OCI-LY1 (cell line): ENCODE measurements at regions not wholly inside any gene's neighbourhood (a gene's known extent, or its start where the extent isn't known, plus 50 kb on each side); places are given as distances from the start of the nearest gene placed in this dataset.
A peak's percentile ranks its signal among the peaks of the same experiment; 100 is the strongest.

Experiments
- H2AFZ ChIP-seq: fragments of 200-600 bp; sonication (generic), shearing (Covaris generic); 2 replicates; pipeline ENCODE4 v1.6.0; 2014; ENCODE audit warnings: antibody characterized with exemption, mild to moderate bottlenecking, low read length
- H3F3A ChIP-seq: fragments of 200-600 bp; sonication (generic), shearing (Covaris generic); 2 replicates; pipeline ENCODE4 v1.6.0; 2014; ENCODE audit warnings: mild to moderate bottlenecking, antibody characterized with exemption, low read length, moderate library complexity; ENCODE audit not compliant: insufficient read depth
- H3K27ac ChIP-seq: fragments of 200-600 bp; sonication (generic); 2 replicates; pipeline ENCODE4 v1.5.1; 2014; ENCODE audit warnings: low read length, mixed run types, mild to moderate bottlenecking, low read depth; ENCODE audit not compliant: poor library complexity, severe bottlenecking
- H3K27me3 ChIP-seq: fragments of 200-600 bp; sonication (generic); 2 replicates; pipeline ENCODE4 v1.6.0; 2014; ENCODE audit warnings: antibody characterized with exemption, mild to moderate bottlenecking, low read length, moderate library complexity; ENCODE audit not compliant: insufficient read depth
- H3K36me3 ChIP-seq: fragments of 200-600 bp; sonication (generic); 2 replicates; pipeline ENCODE4 v1.6.1; 2014; ENCODE audit warnings: mild to moderate bottlenecking, antibody characterized with exemption, low read length, moderate library complexity, mixed read lengths; ENCODE audit not compliant: insufficient read depth
- H3K4me1 ChIP-seq: fragments of 200-600 bp; sonication (generic); 2 replicates; pipeline ENCODE4 v1.5.1; 2014; ENCODE audit warnings: mild to moderate bottlenecking, low read length, moderate library complexity; ENCODE audit not compliant: insufficient read depth, severe bottlenecking
- H3K4me2 ChIP-seq: fragments of 200-600 bp; sonication (generic), shearing (Covaris generic); 2 replicates; pipeline ENCODE4 v1.6.1; 2014; ENCODE audit warnings: low read length
- H3K4me3 ChIP-seq: fragments of 200-600 bp; sonication (generic); 2 replicates; pipeline ENCODE4 v1.5.1; 2014; ENCODE audit warnings: low read length, low read depth, mild to moderate bottlenecking, mixed read lengths; ENCODE audit not compliant: poor library complexity, severe bottlenecking
- H3K79me2 ChIP-seq: fragments of 200-600 bp; shearing (Covaris generic); 2 replicates; pipeline ENCODE4 v1.6.1; 2016; ENCODE audit warnings: mixed run types, low read length, mixed read lengths; ENCODE audit not compliant: insufficient read depth
- H3K9ac ChIP-seq: fragments of 200-600 bp; sonication (generic), shearing (Covaris generic); 2 replicates; pipeline ENCODE4 v1.6.1; 2014; ENCODE audit warnings: mild to moderate bottlenecking, low read length, mixed read lengths
- H3K9me2 ChIP-seq: fragments of 200-600 bp; sonication (generic), shearing (Covaris generic); 2 replicates; pipeline ENCODE4 v1.6.1; 2014; ENCODE audit warnings: low read depth, mild to moderate bottlenecking, low read length, mixed read lengths
- H3K9me3 ChIP-seq: fragments of 200-600 bp; shearing (Covaris generic); 2 replicates; pipeline ENCODE4 v1.6.1; 2014; ENCODE audit warnings: low read length, mixed read lengths
- H4K20me1 ChIP-seq: fragments of 200-600 bp; sonication (generic), shearing (Covaris generic); 2 replicates; pipeline ENCODE4 v1.6.0; 2016; ENCODE audit warnings: mild to moderate bottlenecking, low read length; ENCODE audit not compliant: insufficient read depth
- CTCF ChIP-seq: fragments of 200-600 bp; sonication (generic), shearing (Covaris generic); IDR thresholded peaks from 2 replicates; pipeline ENCODE4 v1.5.1; 2017; ENCODE audit warnings: mild to moderate bottlenecking, antibody characterized with exemption, low read length, moderate library complexity, mixed read lengths
- EZH2 ChIP-seq: fragments of 200-600 bp; sonication (generic), shearing (Covaris generic); IDR thresholded peaks from 2 replicates; pipeline ENCODE4 v1.8.0; 2017; ENCODE audit warnings: borderline replicate concordance, mixed run types, mild to moderate bottlenecking, antibody characterized with exemption, low read length, moderate library complexity, mixed read lengths

GRCh38 chr2:121976926-121977325 lies 221.5 kb downstream of the TSN start:
- Histone ChIP-seq H3F3A (no peaks in the 10 kb centered on the region), H3K36me3 (peaks cover 7% of the 10 kb centered on the region; the same call in 1 of the 2 replicates), H3K9ac (peak overlapping the region; percentile 24; the same call in 1 of the 2 replicates), H3K27ac (peak overlapping the region; percentile 82), H2AFZ (no peak overlapping the region), H4K20me1 (no peaks in the 10 kb centered on the region), H3K4me2 (peak overlapping the region; percentile 18; the same call in 1 of the 2 replicates), H3K79me2 (peaks cover 9% of the 10 kb centered on the region; the same call in 1 of the 2 replicates), H3K9me3 (0 out of 2 replicates have a peak, but pooled peaks cover 4% of the 10 kb centered on the region), H3K9me2 (no peaks in the 10 kb centered on the region), H3K4me3 (no peak overlapping the region), H3K27me3 (no peaks in the 10 kb centered on the region), H3K4me1 (peaks cover 59% of the 10 kb centered on the region)
- TF ChIP-seq EZH2: no peak
- no peak for TF ChIP-seq CTCF

GRCh38 chr2:121977326-121977725 lies 221.9 kb downstream of the TSN start:
- peaks cover 7% of the 10 kb centered on the region; the same call in 1 of the 2 replicates for H3K36me3 ChIP-seq
- peaks cover 9% of the 10 kb centered on the region for H3K79me2 ChIP-seq
- peak overlapping the region; percentile 24; the same call in 1 of the 2 replicates for H3K9ac ChIP-seq
- H3K9me3 ChIP-seq: 0 out of 2 replicates have a peak, but pooled peaks cover 4% of the 10 kb centered on the region
- H3K4me2 ChIP-seq: peak overlapping the region; percentile 18; the same call in 1 of the 2 replicates
- H3K4me1 ChIP-seq: peaks cover 55% of the 10 kb centered on the region
- no peaks in the 10 kb centered on the region for H3F3A ChIP-seq
- no peaks in the 10 kb centered on the region for H4K20me1 ChIP-seq
- no peaks in the 10 kb centered on the region for H3K9me2 ChIP-seq
- H2AFZ ChIP-seq: no peak overlapping the region
- peak overlapping the region; percentile 82 for H3K27ac ChIP-seq
- H3K27me3 ChIP-seq: no peaks in the 10 kb centered on the region
- no peak for TF ChIP-seq CTCF
- no peak for TF ChIP-seq EZH2
- no peak overlapping the region for H3K4me3 ChIP-seq

DNA sequence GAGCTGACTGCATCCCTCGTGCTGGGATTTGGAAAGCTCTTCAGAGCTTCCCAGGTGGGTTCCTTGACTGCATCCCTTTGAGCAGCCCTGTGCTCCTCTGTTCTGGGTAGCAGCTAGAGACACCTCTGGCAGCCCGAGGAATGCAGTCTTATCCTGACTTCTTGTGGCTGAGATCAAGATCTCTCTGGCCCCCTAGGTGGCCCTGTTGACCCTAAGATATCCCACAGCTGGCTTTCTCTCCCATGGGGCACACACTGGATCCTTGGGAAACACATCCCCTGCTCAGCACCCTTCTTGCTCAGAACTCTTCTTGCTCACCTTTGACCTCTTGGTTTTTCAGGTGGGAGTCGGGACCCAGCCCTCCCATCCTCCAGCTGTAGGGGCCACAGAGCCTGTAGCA lies 237.2 kb downstream of the TSN start:
- Histone ChIP-seq H3K4me1 (no peaks in the 10 kb centered on the region), H3K4me3 (no peak overlapping the region), H3K9me2 (no peaks in the 10 kb centered on the region), H3K9ac (no peak overlapping the region), H3K79me2 (no peaks in the 10 kb centered on the region), H3K36me3 (no peaks in the 10 kb centered on the region), H4K20me1 (no peaks in the 10 kb centered on the region), H3K27me3 (no peaks in the 10 kb centered on the region), H3K4me2 (no peak overlapping the region), H3K27ac (no peak overlapping the region), H2AFZ (no peak overlapping the region), H3K9me3 (0 out of 2 replicates have a peak, but pooled peaks cover 3% of the 10 kb centered on the region), H3F3A (no peaks in the 10 kb centered on the region)
- TF ChIP-seq CTCF (no peak), EZH2 (no peak)
